ENCODE measurements at regions not wholly inside any gene's neighbourhood (a gene's known extent, or its start where the extent isn't known, plus 50 kb on each side); places are given as distances from the start of the nearest gene placed in this dataset.
"Not testable (repeated sequence)": the region's sequence is repeated elsewhere in the genome, so short reads cannot be mapped to it uniquely, and the experiment has no call there.

DNA sequence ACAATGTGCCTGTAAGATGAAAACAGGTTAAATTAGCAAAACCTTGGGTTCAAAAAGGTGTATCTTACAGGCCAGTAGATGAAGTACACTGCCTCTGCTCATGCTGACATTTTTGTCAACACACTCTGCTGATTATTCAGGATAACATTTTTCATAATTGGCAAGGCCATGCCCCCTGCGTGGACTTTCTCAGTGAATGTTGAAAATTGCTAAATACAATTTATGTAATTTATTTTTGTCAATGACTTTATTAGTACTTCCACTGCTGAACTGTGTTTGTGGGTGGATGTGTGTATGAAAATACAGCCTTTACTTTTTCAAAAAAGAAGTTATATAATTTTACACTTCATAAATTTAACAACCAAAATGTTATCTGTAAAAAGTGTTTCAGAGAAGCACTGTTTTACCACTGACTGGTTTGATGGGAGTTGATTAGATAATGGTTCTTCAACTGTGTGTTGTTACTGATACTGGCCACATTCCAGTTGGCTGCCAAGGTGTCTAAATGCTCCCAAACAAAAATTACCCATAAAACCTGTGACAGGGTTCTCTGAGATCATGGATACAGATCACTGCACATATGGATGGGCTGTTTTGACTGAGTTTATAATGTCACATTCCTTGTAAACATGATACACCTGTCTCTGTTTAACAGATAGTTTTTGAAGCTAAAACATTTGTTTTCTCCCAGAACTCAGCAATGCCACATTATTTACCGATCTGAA lies 151.9 kb upstream of the SLC7A11 start:
- Histone ChIP-seq H3K27ac (no peak overlapping the region), H3K27me3 (no peaks in the 10 kb centered on the region), H3K9me3 (no peaks in the 10 kb centered on the region), H3K4me3 (ENCODE audit: low read depth in 1 of 2, low read length in 1 of 2) (no peak overlapping the region), H3K36me3 (no peaks in the 10 kb centered on the region), H3K4me1 (ENCODE audit: control insufficient read depth in 1 of 2, insufficient read depth in 1 of 2, low read depth in 1 of 2, low read length in 1 of 2) (peaks cover 0 to 8% of the 10 kb centered on the region in 2 experiments)
- TF ChIP-seq, protein P1, sequence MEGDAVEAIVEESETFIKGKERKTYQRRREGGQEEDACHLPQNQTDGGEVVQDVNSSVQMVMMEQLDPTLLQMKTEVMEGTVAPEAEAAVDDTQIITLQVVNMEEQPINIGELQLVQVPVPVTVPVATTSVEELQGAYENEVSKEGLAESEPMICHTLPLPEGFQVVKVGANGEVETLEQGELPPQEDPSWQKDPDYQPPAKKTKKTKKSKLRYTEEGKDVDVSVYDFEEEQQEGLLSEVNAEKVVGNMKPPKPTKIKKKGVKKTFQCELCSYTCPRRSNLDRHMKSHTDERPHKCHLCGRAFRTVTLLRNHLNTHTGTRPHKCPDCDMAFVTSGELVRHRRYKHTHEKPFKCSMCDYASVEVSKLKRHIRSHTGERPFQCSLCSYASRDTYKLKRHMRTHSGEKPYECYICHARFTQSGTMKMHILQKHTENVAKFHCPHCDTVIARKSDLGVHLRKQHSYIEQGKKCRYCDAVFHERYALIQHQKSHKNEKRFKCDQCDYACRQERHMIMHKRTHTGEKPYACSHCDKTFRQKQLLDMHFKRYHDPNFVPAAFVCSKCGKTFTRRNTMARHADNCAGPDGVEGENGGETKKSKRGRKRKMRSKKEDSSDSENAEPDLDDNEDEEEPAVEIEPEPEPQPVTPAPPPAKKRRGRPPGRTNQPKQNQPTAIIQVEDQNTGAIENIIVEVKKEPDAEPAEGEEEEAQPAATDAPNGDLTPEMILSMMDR (IDR thresholded peaks at IDR 0.05), result no peak

DNA sequence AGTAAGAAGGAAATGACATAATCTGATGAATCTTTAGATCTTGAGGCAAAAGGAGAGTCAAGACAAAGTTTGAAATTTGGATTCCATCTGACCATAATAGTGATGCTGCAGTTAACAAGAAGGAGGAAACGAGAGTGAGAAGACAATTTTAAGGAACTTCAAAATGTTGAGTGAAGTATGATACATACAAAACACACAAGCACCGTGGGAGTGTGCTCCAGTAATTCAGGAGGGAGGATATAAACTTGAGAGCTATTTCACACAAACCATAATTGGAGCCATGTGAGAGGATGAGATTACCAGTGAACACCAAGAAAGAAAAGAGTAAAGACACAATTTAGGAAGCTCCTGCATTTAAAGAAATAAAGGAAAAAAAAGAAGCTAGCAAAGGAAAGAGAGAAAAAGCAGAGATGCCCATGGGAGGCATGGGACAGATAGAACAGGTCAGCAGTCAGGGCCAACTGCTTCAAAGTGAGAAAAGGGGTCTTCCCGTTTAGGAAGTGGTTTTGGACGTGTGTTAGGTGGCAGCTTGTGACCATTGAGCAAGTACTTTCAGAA lies 150.7 kb upstream of the SLC7A11 start:
- no peaks in the 10 kb centered on the region for H3K27me3 ChIP-seq
- no peaks in the 10 kb centered on the region for H3K9me3 ChIP-seq
- H3K4me3 ChIP-seq (ENCODE audit: low read depth in 1 of 2, low read length in 1 of 2), result no peak overlapping the region
- H3K36me3 ChIP-seq, result no peaks in the 10 kb centered on the region
- H3K27ac ChIP-seq, result peak overlapping the region; percentile 17
- TF ChIP-seq, protein P1 (IDR thresholded peaks at IDR 0.05), result no peak
- H3K4me1 ChIP-seq (ENCODE audit: control insufficient read depth in 1 of 2, insufficient read depth in 1 of 2, low read depth in 1 of 2, low read length in 1 of 2), result peaks cover 0 to 8% of the 10 kb centered on the region in 2 experiments

DNA sequence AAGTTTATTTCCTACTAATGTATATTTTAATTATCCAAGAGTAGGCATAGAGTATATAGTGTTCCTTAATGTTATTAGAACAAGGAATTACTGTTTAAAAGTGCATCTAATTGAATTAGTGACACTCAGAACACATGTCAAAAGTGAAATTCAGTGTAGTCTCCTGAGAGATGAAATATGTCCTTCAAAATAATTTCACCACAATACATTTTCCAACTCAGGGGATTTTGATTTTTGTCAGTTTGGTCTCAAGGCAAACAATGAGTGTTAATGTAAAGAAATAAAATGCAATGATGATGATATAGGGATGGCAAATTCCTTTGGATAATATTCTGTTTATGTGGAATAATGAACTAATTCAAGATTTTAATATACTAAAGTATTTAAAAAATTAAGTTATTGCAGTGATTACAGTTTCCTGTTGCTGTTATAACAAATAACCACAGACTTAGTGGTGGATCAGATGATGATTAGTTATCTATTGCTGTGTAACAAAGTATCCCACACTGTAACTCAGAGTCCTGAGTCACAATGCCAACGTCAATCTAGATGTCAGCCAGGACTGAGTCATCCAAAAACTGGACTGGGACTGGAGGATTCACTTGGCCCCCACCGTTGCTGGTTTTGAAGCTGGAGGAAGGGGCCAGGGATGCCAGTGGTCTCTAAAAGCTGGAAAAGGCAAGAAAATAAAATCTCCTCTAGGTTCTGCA lies 148.0 kb upstream of the SLC7A11 start:
- no peaks in the 10 kb centered on the region for H3K27me3 ChIP-seq
- H3K36me3 ChIP-seq, result no peaks in the 10 kb centered on the region
- no peaks in the 10 kb centered on the region for H3K9me3 ChIP-seq
- H3K4me1 ChIP-seq (ENCODE audit: control insufficient read depth in 1 of 2, insufficient read depth in 1 of 2, low read depth in 1 of 2, low read length in 1 of 2), result peaks cover 0 to 8% of the 10 kb centered on the region in 2 experiments
- no peak overlapping the region for H3K27ac ChIP-seq
- no peak overlapping the region for H3K4me3 ChIP-seq (ENCODE audit: low read depth in 1 of 2, low read length in 1 of 2)
- TF ChIP-seq, protein P1 (IDR thresholded peaks at IDR 0.05), result no peak

DNA sequence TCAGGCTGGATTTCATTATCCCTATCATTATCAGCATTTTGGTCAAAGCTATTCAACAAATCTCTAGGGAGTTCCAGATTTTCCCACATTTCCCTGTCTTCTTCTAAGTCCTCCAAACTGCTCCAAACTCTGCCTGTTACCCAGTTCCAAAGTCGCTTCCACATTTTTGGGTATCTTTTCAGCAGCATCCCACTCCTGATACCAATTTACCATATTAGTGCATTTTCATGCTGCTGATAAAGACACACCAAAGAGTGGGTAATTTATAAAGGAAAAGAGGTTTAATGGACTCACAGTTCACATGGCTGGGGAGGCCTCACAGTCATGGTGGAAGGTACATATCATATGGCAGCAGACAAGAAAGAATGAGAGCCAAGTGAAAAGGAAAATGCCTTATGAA lies 132.8 kb upstream of the SLC7A11 start:
- Histone ChIP-seq H3K27me3 (no peaks in the 10 kb centered on the region), H3K4me3 (ENCODE audit: low read depth in 1 of 2, low read length in 1 of 2) (no peak overlapping the region), H3K4me1 (ENCODE audit: control insufficient read depth in 1 of 2, insufficient read depth in 1 of 2, low read depth in 1 of 2, low read length in 1 of 2) (peaks cover 5 to 6% of the 10 kb centered on the region in 2 experiments), H3K36me3 (no peaks in the 10 kb centered on the region), H3K27ac (no peak overlapping the region), H3K9me3 (no peaks in the 10 kb centered on the region)
- TF ChIP-seq, protein P1 (IDR thresholded peaks at IDR 0.05), result no peak

DNA sequence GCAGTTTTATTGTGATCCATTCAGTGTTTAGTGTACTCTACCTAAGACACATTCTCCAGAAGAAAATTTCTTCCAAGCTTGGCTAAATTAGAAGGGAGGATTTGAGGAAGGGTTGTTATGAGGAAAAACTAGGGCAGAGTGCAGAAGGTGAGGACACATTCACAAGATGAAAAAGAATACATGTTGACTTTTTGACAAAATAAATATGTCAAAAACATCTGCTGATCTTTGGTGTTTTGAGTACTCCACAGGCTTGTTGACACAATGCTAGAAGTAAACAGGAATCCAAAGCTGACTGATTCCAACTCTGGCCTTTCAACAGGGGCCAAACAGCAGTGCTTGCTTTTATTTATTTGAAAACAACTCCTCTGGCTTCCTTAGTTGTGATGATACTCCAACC lies 125.8 kb upstream of the SLC7A11 start:
- Histone ChIP-seq H3K27me3 (no peaks in the 10 kb centered on the region), H3K27ac (no peak overlapping the region), H3K4me3 (ENCODE audit: low read depth in 1 of 2, low read length in 1 of 2) (no peak overlapping the region), H3K9me3 (no peaks in the 10 kb centered on the region), H3K4me1 (ENCODE audit: control insufficient read depth in 1 of 2, insufficient read depth in 1 of 2, low read depth in 1 of 2, low read length in 1 of 2) (no peaks in the 10 kb centered on the region), H3K36me3 (no peaks in the 10 kb centered on the region)
- TF ChIP-seq, protein P1 (IDR thresholded peaks at IDR 0.05), result no peak

DNA sequence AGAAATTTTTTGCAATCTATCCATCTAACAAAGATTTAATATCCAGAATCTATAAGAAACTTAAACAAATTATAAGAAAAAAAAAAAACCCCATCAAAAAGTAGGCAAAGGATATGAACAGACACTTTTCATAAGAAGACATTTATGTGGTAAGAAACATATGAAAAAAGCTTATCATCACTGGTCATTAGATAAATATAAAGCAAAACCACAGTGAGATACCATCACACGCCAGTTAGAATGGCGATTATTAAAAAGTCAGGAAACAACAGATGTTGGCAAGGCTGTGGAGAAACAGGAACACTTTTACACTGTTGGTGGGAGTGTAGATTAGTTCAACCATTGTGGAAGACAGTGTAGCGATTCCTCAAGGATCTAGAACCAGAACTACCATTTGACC lies 110.3 kb upstream of the SLC7A11 start:
- not testable (repeated sequence) for H3K4me3 ChIP-seq (ENCODE audit: low read depth in 1 of 2, low read length in 1 of 2); H3K27ac ChIP-seq; H3K36me3 ChIP-seq

More for the DNA sequence above, 110.3 kb upstream of the SLC7A11 start:
- not testable (repeated sequence) for H3K9me3 ChIP-seq; H3K4me1 ChIP-seq (ENCODE audit: control insufficient read depth in 1 of 2, insufficient read depth in 1 of 2, low read depth in 1 of 2, low read length in 1 of 2); H3K27me3 ChIP-seq
